NCI-H1105 (cell line): ENCODE measurements at regions not wholly inside any gene's neighbourhood (a gene's known extent, or its start where the extent isn't known, plus 50 kb on each side); places are given as distances from the start of the nearest gene placed in this dataset.

Source experiments
- DNase-seq: peaks from one replicate; lab custom pipeline; 2025; lab: John Stamatoyannopoulos, UW

DNA sequence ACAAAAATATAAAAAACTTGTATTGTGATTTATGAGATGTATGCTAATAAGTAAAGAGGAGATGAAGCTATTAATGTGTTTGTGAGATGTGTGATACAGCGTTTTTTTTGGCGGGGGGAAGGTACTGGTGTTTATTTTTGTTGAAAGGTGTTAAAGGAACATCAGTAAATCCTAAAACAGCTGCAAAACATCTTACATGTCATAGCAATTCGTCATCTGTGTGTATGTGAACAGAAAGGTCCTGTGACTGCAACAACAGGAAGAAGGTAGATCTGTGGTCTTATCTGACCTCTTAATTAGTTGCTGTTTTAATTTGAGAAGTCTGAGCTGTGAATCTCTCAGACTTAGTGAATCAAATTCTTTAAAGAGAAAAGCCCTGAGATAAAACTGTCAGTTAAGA lies 1041.1 kb downstream of the JRKL start:
- DNase-seq = no peak

DNA sequence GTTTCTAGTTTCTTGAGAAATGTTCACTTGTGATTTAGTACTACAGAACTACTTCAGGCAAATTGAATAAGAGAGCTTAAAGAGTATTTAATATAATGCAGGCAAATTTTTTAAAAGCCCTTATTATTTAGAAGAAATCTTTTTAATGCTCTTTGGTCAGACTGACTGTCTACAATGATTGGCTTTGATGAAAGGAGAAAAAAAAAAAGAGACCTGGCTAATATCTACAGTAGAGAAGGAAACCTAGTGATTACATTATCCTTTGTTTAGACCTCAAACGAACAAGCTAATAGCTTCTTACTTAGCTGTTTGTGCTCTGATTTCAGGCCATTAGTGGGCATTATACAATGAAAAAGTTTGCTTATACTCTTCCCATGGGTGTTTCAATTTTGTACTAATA lies 1043.1 kb downstream of the JRKL start:
- DNase-seq = no peak

DNA sequence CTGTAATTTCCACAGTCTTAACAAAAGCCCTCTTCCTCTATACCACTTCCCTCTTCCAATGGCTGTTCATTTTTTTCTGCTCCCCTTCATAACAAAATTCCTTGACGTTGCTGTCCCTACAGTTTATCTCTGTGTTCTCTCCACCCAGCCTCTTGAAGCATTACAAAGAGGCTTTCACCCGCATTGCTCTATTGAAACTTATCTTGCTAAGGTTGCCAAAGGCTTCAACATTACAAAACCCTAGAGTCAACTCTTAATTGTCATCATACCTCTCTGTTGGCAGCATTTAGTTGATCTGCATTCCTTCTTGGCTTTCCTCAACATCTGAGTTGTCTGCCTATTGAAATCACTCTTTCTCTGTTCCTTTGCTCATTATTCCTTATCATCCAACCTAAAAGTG lies 1055.7 kb downstream of the JRKL start:
- DNase-seq = no peak

DNA sequence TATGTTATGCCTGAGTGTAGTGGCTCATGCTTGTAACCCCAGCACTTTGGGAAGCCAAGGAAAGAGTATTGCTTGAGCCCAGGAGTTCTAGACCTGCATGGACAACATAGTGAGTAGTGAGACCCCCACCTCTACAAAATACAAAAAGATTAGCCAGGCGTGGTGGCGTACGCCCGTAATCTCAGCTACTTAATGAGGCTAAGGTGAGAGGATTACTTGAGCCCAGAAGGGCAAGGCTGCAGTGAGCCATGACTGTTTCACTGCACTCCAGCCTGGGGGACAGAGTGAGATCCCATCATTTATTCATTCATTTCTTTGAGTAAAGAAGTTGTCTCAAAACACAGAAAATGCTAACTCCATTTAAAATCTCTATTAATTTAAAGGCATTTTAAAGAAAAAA lies 1061.6 kb downstream of the JRKL start:
- no peak for DNase-seq

DNA sequence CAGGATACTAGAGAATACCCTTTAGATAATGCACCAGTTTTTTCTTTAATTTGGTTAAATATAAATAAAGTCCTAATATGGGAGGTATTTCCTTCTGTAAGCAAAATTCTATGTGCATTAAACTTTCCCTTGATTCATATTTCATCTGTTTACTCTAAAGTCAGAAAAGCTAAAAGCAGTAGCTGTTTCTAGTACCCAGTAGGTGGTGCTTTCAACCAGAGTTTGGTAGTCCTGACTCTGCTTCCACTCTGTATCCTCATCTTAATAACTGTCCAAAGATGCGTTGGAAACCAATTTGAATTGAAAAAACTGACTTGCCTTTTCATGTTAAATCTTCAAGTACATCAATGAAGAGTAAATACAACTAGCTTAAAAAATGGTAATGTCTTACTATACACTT lies 1065.2 kb downstream of the JRKL start:
- DNase-seq = peak; percentile 14

DNA sequence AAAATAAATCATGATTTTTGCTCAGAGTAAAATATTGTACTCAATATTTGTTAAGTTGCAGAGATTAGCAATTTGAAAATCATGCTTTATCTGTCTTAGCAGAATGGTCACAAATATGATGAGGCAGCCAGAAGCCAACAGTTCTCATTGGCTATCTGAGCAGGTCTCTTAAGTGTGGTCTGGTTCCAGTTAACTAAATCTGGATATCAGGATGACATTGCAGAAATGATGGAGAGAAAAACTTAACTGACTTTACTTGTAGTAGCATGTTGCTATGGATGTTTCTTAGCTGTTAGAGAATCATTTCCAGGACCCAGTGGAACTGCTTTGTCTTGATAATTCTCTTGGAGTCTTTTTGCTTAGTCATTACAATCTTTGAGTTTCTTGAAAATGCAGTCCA lies 1070.3 kb downstream of the JRKL start:
- DNase-seq = no peak

DNA sequence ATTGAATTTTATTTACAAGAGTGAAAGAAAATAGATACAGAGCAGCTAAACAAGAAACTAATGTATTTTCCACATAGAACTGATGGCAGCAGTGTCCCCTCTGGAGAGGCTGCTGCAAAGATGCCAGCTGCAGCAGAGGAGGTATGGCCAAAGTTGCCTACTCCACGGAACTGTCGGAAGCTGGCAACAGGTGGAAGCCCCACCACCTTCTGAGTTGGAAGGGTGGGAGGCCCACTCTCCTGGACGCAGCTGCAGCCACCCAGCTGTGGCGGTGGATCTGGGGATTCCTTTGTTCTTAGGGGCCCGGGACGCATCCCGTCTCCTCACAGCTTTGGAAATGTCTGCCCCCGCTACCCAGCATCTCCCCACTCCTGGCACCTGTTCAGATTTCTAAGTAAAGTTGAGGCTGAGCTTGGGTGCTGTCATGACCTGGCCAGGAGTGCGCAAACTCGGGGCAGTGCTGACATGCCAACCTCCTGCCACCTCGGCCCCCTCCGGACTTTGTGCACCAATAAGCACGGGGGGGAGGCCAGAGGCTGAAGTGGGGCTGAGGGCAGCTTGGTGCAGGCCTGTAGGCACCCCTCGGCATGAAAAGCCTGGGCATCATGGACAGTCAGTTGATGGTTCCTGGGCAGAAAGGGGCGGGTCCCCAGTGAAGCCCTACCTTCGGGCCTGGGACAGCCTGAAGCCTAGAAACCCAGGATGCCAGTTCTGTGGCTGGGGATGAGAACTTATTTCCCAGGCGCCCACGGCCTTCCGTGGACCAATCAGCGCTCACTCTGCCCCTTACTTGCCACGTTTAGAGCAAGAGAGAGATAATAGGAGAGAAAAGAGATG lies 1071.4 kb downstream of the JRKL start:
- no peak for DNase-seq

DNA sequence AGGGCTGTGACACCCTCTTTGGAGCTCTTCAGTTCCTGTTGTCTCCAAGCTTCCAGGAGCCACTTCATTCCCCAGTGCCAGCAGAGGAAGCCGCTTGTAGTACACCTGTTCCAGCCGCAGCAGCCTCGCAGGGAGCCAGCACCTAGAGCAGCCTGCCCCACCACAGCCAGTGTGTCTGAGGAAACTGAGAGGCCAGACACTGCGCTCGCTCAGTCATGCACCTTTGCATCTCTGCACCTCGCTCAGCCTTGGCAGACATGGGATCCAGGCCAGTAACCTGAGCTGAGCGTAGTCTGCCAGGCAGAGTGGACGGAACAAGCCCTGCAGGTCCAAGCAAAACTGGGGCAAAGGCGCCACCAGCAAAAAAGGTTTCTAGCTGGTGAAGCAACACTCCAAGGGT lies 1072.1 kb downstream of the JRKL start:
- no peak for DNase-seq

DNA sequence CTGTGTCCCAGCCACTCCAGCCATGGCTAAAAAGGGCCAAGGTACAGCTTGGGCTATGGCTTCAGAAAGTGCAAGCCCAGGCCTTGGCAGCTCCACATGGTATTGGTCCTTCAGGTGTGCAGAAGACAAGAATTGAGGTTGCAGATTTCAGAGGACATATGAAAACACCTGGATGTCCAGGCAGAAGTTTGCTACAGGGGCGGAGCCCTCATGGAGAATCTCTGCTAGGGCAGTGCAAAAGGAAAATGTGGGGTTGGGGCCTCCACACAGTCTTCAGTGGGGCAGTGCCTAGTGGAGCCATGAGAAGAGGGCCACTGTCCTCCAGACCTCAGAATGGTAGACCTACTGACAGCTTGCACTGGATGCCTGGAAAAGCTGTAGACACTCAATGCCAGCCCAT lies 1074.1 kb downstream of the JRKL start:
- DNase-seq = no peak

DNA sequence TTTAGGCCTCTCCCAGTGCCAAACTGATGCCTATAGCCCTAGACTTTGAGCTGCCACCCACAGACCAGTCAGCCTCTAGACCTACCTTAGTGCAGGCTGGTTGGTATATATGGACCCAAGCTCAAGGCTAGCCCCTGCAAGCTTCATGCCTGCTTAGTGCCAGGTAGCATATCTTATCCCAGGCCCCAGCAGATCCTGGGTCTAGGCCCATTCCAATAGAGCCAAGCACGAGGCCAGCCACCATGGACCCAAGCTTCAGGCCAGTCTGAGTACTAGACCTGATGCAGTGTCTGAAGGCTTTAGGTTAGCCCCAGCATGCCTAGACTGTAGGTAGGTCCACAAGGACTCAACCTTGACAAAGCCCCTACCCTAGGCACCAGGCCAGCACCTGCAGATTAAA lies 1081.7 kb downstream of the JRKL start:
- DNase-seq = no peak

DNA sequence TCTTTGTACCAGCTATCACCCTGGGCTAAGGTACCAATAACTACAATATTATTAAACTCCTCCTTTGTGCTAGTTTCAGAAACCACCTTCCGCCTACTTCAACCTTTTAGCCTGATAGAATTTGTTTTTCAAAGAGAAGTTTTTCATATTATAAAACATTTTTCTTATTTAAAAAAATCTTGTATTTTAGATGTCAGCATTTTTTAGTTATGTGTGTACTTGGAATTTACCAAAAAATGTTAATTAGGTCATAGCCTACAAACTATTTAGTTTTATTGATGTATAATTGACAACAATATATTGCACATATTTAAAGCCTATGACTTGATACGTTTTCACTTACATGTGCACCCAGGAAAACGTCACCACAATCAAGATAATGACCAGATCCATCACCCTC lies 1097.6 kb downstream of the JRKL start:
- no peak for DNase-seq

DNA sequence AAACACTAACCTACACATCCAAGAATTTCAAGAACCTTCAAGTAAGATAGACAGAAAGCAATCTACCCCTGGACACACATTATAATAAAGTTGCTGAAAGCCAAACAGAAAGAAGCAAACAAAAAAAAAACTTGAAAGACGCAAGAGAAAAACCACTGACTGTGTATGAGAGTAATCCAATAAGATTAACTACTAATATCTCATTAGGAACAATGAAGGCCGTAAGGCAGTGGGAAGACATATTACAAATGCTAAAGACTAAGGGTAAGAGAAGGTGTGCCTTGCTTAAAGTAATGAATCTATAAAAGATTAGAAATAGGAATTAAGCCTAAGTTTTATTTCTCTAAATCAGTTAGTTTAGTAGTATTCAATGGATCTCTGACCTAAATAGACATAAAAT lies 1109.1 kb downstream of the JRKL start:
- DNase-seq = no peak

DNA sequence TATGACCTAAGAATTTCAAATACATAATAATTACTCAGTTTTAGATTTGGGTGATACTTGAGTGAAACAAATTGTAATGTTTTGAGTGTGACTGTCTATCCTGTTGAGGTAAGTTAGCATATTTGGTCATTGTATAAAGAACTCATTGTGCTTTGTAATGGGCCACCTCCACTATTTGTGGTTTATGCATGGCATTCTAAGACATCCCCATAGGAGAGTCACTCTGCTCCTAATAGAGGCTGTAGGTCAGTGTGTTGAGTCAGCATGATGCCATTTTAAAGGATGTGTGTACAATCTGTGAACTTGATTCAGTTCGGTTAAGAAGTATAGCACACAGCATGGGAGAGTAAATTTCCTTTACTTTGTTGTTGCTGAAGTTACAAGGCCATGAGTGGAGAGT lies 1112.4 kb downstream of the JRKL start:
- no peak for DNase-seq

DNA sequence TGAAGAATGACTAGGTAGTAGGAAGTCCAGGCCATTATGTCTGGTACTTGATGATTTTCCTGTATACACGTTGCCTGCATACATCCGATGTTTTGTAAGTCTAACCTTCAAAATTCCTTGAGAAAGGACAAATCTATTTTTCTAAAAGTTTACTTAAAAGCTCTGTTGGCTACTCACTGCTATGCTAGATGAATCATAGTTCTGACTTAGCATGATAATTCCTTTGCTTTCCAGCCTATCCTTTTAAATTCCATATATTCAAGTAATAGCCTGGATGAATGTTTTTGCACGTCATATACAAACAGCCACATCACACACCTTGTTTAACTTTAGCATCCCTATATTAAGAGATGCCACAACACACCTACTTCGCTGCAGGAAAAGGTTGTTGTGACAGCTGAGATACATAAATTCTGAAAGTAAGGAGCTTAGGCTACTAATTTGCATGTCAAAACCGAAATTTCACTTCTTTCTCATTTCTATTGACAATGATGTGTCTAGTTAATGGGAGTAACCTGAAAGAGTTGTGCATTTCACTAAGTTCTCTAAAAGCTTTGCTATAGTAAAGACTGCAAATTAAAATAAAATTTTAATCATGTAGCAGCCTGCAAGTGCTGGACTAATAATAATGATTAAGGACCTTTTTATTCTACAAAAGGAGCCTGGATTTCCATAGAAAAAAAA lies 1116.4 kb downstream of the JRKL start:
- no peak for DNase-seq

DNA sequence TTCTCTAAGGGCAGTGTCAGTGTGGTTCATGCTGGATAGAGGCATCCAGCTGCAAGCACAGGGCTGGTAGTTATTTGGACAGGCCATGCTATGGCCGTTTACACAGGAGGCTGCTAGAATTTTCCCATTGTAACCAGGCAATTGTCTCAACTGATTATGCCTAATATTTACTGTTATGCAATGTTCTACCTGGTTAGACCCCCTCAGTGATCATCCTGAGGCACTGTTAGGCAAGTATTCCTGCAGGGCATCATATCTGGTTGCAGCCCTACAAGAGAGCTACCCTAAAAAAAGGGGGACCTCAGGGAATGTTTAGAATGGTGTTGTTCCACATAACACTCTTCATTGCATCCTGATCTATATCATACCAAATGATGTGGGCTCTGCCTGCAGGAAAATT lies 1124.6 kb downstream of the JRKL start:
- DNase-seq = no peak

DNA sequence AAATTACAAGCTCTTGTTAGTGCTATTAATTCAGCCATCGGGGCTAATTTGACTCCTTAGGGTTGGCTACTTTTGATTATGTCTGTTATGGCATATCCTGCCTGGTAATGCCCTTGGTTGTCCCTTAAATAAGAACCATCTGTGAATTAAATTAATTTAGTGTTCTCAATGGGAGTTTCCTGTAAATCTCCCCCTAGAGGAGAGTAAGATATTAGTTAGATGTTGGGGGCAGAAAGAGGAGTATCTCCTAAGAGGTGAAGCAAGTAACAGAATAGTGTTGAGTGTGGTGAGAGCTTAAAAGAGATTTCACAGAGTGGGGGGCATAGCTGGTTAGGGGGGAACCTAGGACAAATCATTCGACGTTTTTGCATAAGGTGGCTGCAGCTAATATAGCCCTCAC lies 1126.9 kb downstream of the JRKL start:
- no peak for DNase-seq

DNA sequence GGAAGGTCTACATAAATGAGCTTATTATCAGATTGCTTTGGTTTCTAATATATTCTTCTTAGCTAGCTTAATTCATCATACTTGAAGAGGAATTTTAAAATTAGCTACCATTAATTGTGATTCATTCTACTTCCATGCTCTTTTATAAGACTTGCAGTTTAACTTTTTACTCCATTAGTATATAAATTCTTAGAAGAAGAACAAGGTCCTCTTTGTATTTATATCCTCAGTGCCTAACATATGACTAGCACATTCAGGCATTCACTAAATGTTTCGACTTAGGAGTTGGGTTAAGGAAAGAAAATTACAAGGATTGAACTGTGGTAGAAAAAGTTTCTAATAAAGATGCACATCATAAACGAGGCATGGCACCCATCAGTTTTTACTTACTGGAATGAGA lies 1135.5 kb downstream of the JRKL start:
- no peak for DNase-seq

DNA sequence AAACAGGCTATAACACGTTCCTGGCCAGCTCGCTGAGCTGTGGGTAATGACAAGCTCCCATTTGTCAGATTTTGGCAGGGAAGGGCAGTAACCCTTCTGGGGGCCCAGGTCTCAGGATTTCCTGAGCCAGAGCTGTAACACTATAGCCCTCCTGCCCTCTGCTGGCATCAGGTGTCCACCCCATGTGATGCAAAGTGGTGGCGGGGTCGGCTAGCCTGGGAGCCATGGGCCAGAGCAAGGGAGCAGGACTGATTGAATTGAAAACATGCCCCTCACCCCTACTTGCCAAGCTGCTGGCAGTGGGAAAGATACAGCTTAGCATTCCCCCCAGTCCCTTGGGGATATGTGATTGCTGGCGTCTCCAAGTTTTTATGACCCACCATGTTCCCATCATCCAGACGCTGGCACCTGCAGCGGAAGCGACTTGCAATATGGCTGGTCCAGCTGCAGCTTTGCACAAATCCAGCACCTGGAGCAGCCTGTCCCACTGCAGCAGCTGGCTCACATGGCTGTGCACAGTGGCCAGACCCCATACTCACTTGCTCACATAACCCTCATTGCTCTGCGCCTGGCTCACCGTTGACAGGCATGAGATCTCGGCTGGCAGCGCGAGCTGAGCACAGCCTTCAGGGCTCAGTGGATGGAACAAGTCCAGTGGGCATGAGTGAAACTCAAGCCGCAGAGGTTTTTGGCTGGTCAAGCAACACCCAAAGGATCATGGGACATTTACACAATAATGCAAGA lies 1147.8 kb downstream of the JRKL start:
- DNase-seq = no peak

DNA sequence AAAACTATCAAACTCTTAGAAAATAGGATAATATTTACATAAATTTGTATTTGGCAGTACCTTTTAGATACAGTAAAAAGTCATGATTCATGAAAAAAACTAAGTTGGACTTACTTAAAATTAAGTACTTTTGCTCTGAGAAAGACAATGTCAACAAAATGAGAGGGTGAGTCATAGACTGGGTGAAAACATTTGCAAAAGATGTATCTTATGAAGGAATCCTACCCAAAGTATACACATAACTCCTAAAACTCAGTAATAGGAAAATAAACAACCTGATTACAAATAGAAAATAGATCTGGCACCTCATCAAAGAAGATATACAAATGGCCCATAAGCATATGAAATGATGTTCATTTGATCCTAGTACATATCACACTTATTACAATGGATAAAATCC lies 1154.6 kb downstream of the JRKL start:
- no peak for DNase-seq

DNA sequence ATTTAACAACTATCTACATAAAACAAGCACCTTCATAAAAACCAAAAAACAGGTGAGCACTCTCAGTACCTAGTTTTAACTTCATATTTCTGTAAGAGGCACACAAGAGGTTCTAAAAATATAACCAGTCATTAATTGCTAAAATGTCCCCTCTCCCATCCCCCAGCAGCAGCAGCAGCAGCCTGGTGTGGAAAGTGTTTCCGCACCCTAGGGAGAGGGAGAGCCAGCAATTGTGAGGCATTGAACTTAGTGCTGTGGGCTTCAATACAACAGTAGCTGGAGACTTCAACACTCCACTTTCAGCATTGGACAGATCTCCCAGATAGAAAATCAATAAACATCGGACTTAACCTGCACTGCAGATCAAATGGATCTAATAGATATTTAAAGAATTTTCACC lies 1158.5 kb downstream of the JRKL start:
- DNase-seq = no peak

DNA sequence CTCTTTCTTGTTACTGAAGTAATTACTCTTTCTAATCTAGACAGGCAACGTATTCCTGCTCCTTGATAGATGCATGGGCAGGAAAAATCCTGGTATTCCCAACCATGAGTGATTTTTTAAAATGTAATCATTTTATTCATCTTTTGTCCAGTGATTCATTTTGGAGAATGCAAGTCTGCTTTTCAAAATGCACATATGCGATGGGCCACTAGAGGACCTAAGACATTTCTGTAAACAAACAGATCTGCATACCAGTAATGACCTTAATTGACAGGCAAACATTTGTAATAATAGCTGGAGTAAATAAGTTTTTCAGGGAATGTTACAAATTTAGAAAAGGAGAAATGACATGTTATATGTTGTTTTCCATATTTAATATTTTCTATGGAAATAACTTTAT lies 1167.6 kb downstream of the JRKL start:
- DNase-seq = no peak

DNA sequence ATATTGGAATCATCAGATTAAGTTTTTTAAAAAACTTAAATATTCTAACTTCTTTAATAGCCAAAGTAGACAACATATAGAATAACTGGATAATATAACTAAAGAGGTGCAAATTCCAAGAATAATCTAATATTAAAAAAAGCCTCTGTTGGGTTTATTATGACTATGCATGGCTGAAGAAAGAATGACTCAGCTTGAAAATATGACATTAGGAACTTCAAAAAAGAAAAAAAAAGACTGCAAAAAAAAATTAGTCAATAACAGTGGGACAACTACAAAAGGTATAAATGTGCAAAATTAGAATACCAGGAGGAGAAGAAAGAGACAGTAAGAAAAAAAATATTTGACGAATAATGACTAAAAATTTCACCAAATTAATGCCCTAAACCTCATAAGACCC lies 1178.0 kb downstream of the JRKL start:
- no peak for DNase-seq

DNA sequence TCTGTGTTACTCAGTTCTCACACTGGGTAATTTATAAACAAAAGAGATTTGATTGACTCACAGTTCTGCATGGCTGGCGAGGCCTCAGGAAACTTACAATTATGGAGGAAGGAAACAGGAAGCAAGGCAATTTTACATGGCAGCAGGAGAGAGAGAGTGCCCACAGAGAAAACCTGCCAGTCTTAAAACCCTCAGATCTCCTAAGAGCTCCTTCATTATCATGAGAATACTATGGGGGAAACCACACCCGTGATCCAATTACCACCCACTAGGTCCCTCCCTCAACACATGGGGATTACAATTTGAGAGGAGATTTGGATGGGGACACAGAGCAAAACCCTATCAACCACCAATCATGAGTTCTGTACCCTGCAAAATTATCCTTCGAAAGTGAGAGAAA lies 1180.8 kb downstream of the JRKL start:
- no peak for DNase-seq
